Type B pancreatic cell (in vitro differentiated cells): ENCODE measurements at regions not wholly inside any gene's neighbourhood (a gene's known extent, or its start where the extent isn't known, plus 50 kb on each side); places are given as distances from the start of the nearest gene placed in this dataset.

Experiments
- DNase-seq: peaks from one replicate; pipeline ENCODE4 v3.0.0; 2021; ENCODE audit warnings: mixed read lengths; ENCODE audit not compliant: unreplicated experiment; ENCODE audit errors: extremely low spot score
- H3K27ac Mint-ChIP-seq: 2 replicates; pipeline ENCODE4 v1.8.0; 2021; ENCODE audit warnings: mild to moderate bottlenecking, mixed read lengths
- H3K27me3 Mint-ChIP-seq: 2 replicates; pipeline ENCODE4 v1.8.0; 2021; ENCODE audit warnings: mixed read lengths
- H3K36me3 Mint-ChIP-seq: 2 replicates; pipeline ENCODE4 v1.8.0; 2021; ENCODE audit warnings: mixed read lengths
- H3K4me1 Mint-ChIP-seq: one replicate; pipeline ENCODE4 v1.8.0; 2021; ENCODE audit warnings: mixed read lengths; ENCODE audit not compliant: unreplicated experiment
- H3K4me3 Mint-ChIP-seq: 2 replicates; pipeline ENCODE4 v1.8.0; 2021; ENCODE audit warnings: mild to moderate bottlenecking, mixed read lengths
- H3K9me3 Mint-ChIP-seq: 2 replicates; pipeline ENCODE4 v1.8.0; 2021; ENCODE audit warnings: mixed read lengths
- CTCF ChIP-seq: fragments of 200-600 bp; sonication (generic); conservative IDR thresholded peaks from 2 replicates; pipeline ENCODE4 v1.5.0; 2021; ENCODE audit warnings: antibody characterized with exemption, mild to moderate bottlenecking

GRCh38 chr5:159508344-159508743, 178.1 kb upstream of the IL12B start:
- H3K27ac Mint-ChIP-seq: peak overlapping the region; percentile 31
- no peak for DNase-seq
- no peaks in the 10 kb centered on the region for H3K27me3 Mint-ChIP-seq
- H3K9me3 Mint-ChIP-seq: peaks cover 4% of the 10 kb centered on the region
- H3K36me3 Mint-ChIP-seq: no peaks in the 10 kb centered on the region
- no peak overlapping the region for H3K4me3 Mint-ChIP-seq
- TF ChIP-seq CTCF: no peak
- H3K4me1 Mint-ChIP-seq: peaks cover 33% of the 10 kb centered on the region

- Mint-ChIP-seq H3K4me1 (peaks cover 32% of the 10 kb centered on the region), H3K9me3 (peaks cover 4% of the 10 kb centered on the region), H3K27me3 (no peaks in the 10 kb centered on the region), H3K27ac (peak overlapping the region; percentile 68), H3K36me3 (no peaks in the 10 kb centered on the region), H3K4me3 (no peak overlapping the region)
- no peak for TF ChIP-seq CTCF
- DNase-seq: no peak
Measured at GRCh38 chr5:159509002-159509660, 178.8 kb upstream of the IL12B start.

- peak; percentile 74 for DNase-seq
- Mint-ChIP-seq H3K27ac (peak overlapping the region; percentile 68), H3K4me1 (peaks cover 32% of the 10 kb centered on the region), H3K9me3 (peaks cover 4% of the 10 kb centered on the region), H3K27me3 (peaks cover 3% of the 10 kb centered on the region), H3K4me3 (no peak overlapping the region), H3K36me3 (no peaks in the 10 kb centered on the region)
- TF ChIP-seq CTCF: peak; percentile 20
Measured at GRCh38 chr5:159510282-159510681, 180.0 kb upstream of the IL12B start.

DNA sequence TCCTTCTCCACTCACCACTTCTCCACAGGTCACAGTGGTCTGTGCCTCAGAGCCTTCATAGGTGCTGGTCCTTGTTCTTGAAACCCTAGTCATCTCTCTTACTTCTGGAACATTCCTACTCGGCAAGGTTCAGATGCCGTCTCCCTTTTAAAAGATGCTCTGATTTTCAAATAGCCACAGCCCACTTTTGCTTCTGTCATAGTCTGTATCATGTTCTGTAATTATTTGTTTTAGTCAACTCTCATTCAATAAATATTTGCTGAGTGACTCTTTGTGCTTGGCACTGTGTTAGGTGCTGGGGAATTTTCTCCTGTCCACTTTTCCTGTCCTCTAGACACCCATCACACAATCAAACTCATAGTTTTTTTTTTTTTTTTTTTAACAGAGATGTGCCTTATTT, 181.3 kb upstream of the IL12B start:
- Mint-ChIP-seq H3K4me1 (peaks cover 33% of the 10 kb centered on the region), H3K27ac (no peak overlapping the region), H3K9me3 (peaks cover 4% of the 10 kb centered on the region), H3K36me3 (no peaks in the 10 kb centered on the region), H3K4me3 (no peak overlapping the region), H3K27me3 (peaks cover 7% of the 10 kb centered on the region)
- no peak for DNase-seq
- no peak for TF ChIP-seq CTCF

DNA sequence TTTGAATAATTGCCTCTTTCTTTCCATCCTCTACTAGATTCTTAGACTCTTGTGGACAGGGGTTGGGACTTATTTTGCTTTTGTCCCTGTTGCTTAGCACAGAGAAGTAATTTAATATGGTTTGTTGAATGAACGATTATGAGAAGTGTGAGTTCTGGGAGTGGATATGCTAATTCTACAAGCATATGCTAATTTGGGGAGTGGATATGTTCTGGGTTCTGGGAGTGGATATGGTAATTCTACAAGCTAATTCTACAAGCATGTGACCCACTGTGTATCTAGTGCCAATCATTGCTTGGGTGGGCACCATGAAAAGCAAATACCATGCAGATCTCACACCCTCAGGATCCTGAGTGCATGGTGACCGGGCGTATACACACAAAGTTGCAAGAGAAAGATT, 181.8 kb upstream of the IL12B start:
- no peaks in the 10 kb centered on the region for H3K36me3 Mint-ChIP-seq
- H3K27me3 Mint-ChIP-seq: peaks cover 8% of the 10 kb centered on the region
- TF ChIP-seq CTCF: no peak
- DNase-seq: no peak
- peaks cover 4% of the 10 kb centered on the region for H3K9me3 Mint-ChIP-seq
- peaks cover 33% of the 10 kb centered on the region for H3K4me1 Mint-ChIP-seq
- no peak overlapping the region for H3K4me3 Mint-ChIP-seq
- no peak overlapping the region for H3K27ac Mint-ChIP-seq
